Fibroblast of skin of scalp (primary cell): ENCODE measurements at regions not wholly inside any gene's neighbourhood (a gene's known extent, or its start where the extent isn't known, plus 50 kb on each side); places are given as distances from the start of the nearest gene placed in this dataset.
"Not testable (repeated sequence)": the region's sequence is repeated elsewhere in the genome, so short reads cannot be mapped to it uniquely, and the experiment has no call there.

Experiments
- DNase-seq: peaks from one replicate; pipeline ENCODE4 v3.0.0-alpha.2; 2013

- DNase-seq: no peak
Measured at GRCh38 chr6:15158821-15159619, 86.8 kb upstream of the JARID2 start.

DNA sequence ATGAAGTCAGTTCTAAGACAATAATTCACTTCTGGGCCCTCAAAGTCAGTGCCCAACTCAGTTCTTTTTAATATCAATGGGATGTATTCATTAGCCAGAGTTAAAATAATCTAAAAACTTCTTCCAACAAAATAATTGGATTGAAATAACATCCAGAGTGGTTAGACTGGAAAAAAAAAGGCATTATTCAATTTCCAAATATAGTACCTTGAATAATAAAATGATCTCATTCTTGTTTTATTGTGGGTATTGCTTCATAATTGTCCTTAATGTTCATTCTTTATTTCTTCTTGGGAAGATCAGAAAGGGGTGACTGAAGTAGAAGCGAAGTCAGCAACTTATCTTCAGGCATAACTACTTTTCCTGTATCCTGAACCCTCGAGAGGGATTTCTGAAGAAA, 85.1 kb upstream of the JARID2 start:
- no peak for DNase-seq

GRCh38 chr6:15164855-15165254, 81.0 kb upstream of the JARID2 start:
- not testable (repeated sequence) for DNase-seq

GRCh38 chr6:15166121-15166520, 79.7 kb upstream of the JARID2 start:
- no peak for DNase-seq

DNA sequence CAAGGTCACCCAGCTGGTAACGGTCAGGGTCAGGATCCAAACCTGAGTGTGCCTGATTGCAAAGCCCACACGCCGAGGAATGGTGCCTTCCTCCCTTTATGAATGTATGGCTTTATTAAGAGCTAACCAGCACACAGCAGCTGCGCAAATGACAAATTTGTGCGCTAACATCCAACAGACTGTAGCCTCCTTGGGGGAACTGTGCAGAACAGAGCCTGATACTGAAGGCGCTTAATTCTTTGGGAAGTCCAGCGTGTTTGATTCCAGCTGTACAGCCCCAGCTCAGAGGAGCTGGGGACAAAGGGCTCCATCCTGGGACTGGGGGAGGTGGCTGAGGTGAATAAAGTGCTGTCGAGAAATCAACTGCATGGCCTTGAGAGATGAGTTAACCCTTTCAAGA, 75.7 kb upstream of the JARID2 start:
- no peak for DNase-seq

GRCh38 chr6:15171026-15171425, 74.8 kb upstream of the JARID2 start:
- no peak for DNase-seq

DNA sequence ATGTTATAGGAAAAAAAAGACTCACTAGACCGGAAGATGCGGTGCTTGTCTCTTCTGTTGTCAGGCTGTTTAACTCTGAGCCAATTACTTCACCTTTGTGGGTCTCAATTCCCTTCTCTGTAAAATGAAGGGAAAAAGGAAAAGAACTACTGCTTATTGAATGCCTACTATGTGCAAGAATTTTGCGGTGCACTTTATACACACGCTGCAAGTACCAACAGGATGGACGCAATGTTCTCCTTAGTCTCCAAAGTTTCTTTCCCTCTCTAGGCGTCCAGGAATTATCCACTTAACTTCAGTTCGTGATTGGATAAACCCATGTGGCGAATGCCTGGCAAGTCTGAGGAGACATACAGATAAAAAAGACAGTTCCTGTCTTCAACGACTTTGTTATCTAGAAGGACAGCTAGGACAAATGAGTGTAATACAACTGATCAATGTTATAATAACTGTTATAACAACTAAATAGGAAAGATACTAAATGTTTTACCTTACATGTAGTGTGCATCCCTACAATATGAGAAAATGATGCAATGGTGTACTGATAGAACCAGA, 69.0 kb upstream of the JARID2 start:
- no peak for DNase-seq

DNA sequence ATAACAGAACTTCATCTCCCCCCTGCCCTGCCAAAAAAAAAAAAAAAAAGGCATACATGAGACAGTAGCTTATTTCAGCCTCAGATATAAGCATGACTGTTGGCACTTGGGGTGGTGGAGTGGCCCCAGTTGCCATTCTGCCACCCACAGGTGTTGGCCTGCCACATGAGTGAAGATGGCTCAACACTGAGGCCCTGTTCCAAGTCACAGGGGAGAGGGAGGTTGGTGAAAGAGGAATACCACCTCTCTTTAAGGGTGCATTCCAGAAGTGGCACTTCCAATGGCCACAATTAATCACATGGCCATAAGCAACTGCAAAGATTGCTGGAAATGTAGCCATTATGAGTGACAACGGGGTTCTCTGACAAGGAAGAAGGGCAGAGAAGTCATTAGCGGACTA, 61.9 kb upstream of the JARID2 start:
- no peak for DNase-seq

DNA sequence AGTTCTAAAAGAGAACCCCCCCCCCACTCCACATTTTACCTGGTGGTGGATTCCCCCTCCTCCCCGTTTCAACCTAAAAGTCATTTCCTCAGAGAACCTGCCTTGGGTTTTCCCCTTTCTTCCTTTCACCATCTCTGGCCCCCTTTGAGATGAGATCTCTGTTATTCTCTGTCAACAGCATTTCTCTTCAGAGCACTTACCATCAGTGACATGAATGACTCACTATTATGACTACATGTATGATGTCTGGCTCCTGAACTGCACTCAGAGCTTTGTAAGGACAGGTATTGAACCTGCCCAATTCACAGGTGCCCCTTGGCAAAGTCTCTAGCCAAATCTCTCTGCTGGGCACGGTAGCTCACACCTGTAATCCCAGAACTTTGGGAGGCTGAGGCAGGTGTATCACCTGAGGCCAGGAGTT, 61.4 kb upstream of the JARID2 start:
- DNase-seq: no peak

- DNase-seq: not testable (repeated sequence)
Measured at GRCh38 chr6:15185111-15185510, 60.8 kb upstream of the JARID2 start.

DNA sequence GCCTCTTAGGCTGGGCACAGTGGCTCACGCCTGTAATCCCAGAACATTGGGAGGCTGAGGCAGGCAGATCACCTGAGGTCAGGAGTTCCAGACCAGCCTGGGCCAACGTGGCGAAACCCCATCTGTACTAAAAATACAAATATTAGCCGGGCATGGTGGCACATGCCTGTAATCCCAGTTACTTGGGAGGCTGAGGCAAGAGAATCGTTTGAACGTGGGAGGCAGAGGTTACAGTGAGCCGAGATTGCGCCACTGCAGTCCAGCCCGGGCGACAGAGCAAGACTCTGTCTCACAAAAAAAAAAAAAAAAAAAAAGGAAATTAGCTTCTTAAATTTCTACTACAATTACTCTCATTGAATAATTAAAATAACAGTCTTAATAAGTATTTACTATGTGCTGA, 52.4 kb upstream of the JARID2 start:
- DNase-seq: not testable (repeated sequence)

DNA sequence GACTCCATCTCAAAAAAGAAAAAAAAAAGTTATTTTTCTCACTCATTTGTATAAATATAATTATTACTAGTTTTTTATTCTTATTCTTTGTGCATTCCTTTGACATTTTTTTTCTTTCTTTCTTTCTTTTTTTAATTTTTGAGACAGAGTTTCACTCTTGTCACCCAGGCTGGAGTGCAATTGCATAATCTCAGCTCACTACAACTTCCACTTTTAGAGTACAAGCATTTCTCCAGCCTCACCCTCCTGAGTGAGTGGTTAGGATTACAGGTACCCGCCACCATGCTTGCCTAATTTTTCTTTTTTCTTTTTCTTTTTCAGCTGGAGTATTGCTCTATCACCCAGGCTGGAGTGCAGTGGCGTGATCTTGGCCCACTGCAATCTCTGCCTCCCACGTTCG, 51.4 kb upstream of the JARID2 start:
- no peak for DNase-seq
